ENCODE measurements at regions not wholly inside any gene's neighbourhood (a gene's known extent, or its start where the extent isn't known, plus 50 kb on each side); places are given as distances from the start of the nearest gene placed in this dataset.

GRCh38 chr16:9364721-9365369 is 273.4 kb downstream of the HAPSTR1 start:
- TF ChIP-seq, protein P1, sequence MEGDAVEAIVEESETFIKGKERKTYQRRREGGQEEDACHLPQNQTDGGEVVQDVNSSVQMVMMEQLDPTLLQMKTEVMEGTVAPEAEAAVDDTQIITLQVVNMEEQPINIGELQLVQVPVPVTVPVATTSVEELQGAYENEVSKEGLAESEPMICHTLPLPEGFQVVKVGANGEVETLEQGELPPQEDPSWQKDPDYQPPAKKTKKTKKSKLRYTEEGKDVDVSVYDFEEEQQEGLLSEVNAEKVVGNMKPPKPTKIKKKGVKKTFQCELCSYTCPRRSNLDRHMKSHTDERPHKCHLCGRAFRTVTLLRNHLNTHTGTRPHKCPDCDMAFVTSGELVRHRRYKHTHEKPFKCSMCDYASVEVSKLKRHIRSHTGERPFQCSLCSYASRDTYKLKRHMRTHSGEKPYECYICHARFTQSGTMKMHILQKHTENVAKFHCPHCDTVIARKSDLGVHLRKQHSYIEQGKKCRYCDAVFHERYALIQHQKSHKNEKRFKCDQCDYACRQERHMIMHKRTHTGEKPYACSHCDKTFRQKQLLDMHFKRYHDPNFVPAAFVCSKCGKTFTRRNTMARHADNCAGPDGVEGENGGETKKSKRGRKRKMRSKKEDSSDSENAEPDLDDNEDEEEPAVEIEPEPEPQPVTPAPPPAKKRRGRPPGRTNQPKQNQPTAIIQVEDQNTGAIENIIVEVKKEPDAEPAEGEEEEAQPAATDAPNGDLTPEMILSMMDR (conservative IDR thresholded peaks at IDR 0.05 in 1 of 2, IDR thresholded peaks at IDR 0.05 in 1 of 2; ENCODE audit: low read depth in 1 of 2, low read length in 2 of 2): no peak
- no peak for TF ChIP-seq EZH2 (IDR thresholded peaks at IDR 0.05; ENCODE audit: low read length, missing control alignments)

Data from fibroblast of lung (primary cell).